HepG2 (cell line): ENCODE measurements at regions not wholly inside any gene's neighbourhood (a gene's known extent, or its start where the extent isn't known, plus 50 kb on each side); places are given as distances from the start of the nearest gene placed in this dataset.

Experiments
- CSRNP2 ChIP-seq: sonication (generic); formaldehyde crosslinking; conservative IDR thresholded peaks from 2 replicates; pipeline ENCODE4 v1.8.0; 2022; ENCODE audit warnings: low read depth, missing genetic modification reagents
- POLR2AphosphoS2 ChIP-seq: IDR thresholded peaks from 2 replicates; pipeline ENCODE4 v1.6.1; 2011; ENCODE audit warnings: low read depth, low read length, improper control_type of control experiment
- ZBED4 ChIP-seq: sonication (generic); formaldehyde crosslinking; IDR thresholded peaks from 2 replicates; pipeline ENCODE4 v1.4.0; 2020; ENCODE audit warnings: missing genetic modification reagents, borderline replicate concordance
- ZNF280D ChIP-seq: sonication (generic); formaldehyde crosslinking; IDR thresholded peaks from 2 replicates; pipeline ENCODE4 v1.5.1; 2020; ENCODE audit warnings: mild to moderate bottlenecking, missing genetic modification reagents
- ZNF549 ChIP-seq: sonication (generic); formaldehyde crosslinking; IDR thresholded peaks from 2 replicates; pipeline ENCODE4 v1.5.0; 2020; ENCODE audit warnings: missing genetic modification reagents

- TF ChIP-seq ZBED4 (CRISPR knock-in tag), result no peak
- TF ChIP-seq ZNF280D (CRISPR knock-in tag), result no peak
- no peak for TF ChIP-seq ZNF549 (CRISPR knock-in tag)
- TF ChIP-seq POLR2AphosphoS2, result no peak
- TF ChIP-seq CSRNP2 (CRISPR knock-in tag), result no peak
These were observed 493.2 kb downstream of the TYW1 start (continued) for GRCh38 chr7:67489881-67490280.
